ENCODE measurements at regions not wholly inside any gene's neighbourhood (a gene's known extent, or its start where the extent isn't known, plus 50 kb on each side); places are given as distances from the start of the nearest gene placed in this dataset.

GRCh38 chr5:135158314-135158697 is 124.3 kb upstream of the PITX1 start:
- TF ChIP-seq POLR2A (IDR thresholded peaks at IDR 0.05) (no peak), CTCF (IDR thresholded peaks at IDR 0.05) (no peak)
- WGBS, 2 donors: 92 to 95% methylated on average over 1 of the region's 1 CpG
- peaks cover 3% of the 10 kb centered on the region for H3K4me1 ChIP-seq
- H3K27me3 ChIP-seq: no peaks in the 10 kb centered on the region
- H3K36me3 ChIP-seq (ENCODE audit: low read depth, missing control alignments): no peaks in the 10 kb centered on the region
- no peaks in the 10 kb centered on the region for H3K9me3 ChIP-seq
- DNase-seq: no peak
- H3K4me3 ChIP-seq: no peak overlapping the region
- no peak overlapping the region for H3K27ac ChIP-seq
- intact Hi-C loops (cut with DNase I; ENCODE audit: low total_unique reads): no loop called here

- Histone ChIP-seq H3K9me3 (no peaks in the 10 kb centered on the region), H3K27me3 (no peaks in the 10 kb centered on the region), H3K27ac (no peak overlapping the region), H3K4me3 (no peak overlapping the region), H3K36me3 (ENCODE audit: low read depth, missing control alignments) (no peaks in the 10 kb centered on the region), H3K4me1 (peaks cover 3% of the 10 kb centered on the region)
- intact Hi-C loops (cut with DNase I; ENCODE audit: low total_unique reads): no loop called here
- TF ChIP-seq CTCF (IDR thresholded peaks at IDR 0.05) (no peak), POLR2A (IDR thresholded peaks at IDR 0.05) (no peak)
- no peak for DNase-seq
- WGBS, 2 donors: 90 to 91% methylated on average over 6 of the region's 6 CpGs
Measured at GRCh38 chr5:135157421-135158313, 123.6 kb upstream of the PITX1 start.

- Histone ChIP-seq H3K27me3 (no peaks in the 10 kb centered on the region), H3K36me3 (ENCODE audit: low read depth, missing control alignments) (no peaks in the 10 kb centered on the region), H3K27ac (no peak overlapping the region), H3K4me1 (peaks cover 3% of the 10 kb centered on the region), H3K4me3 (no peak overlapping the region), H3K9me3 (no peaks in the 10 kb centered on the region)
- TF ChIP-seq CTCF (IDR thresholded peaks at IDR 0.05) (no peak), POLR2A (IDR thresholded peaks at IDR 0.05) (no peak)
- 71 to 74% methylated on average over 3 to 11 of the region's 11 CpGs for WGBS, 2 donors
- intact Hi-C loops (cut with DNase I; ENCODE audit: low total_unique reads): no loop called here
- peak; percentile 45 for DNase-seq
Measured at GRCh38 chr5:135156715-135157404, 122.8 kb upstream of the PITX1 start.

GRCh38 chr5:135156337-135156714 is 122.3 kb upstream of the PITX1 start:
- DNase-seq: no peak
- Histone ChIP-seq H3K27me3 (no peaks in the 10 kb centered on the region), H3K4me3 (no peak overlapping the region), H3K9me3 (no peaks in the 10 kb centered on the region), H3K36me3 (ENCODE audit: low read depth, missing control alignments) (no peaks in the 10 kb centered on the region), H3K27ac (no peak overlapping the region), H3K4me1 (peaks cover 3% of the 10 kb centered on the region)
- intact Hi-C loops (cut with DNase I; ENCODE audit: low total_unique reads): no loop called here
- WGBS, 2 donors: 92 to 93% methylated on average over 6 of the region's 6 CpGs
- no peak for TF ChIP-seq CTCF (IDR thresholded peaks at IDR 0.05)
- no peak for TF ChIP-seq POLR2A (IDR thresholded peaks at IDR 0.05)

Measured in testis (tissue), 2 donors.